ENCODE measurements at regions not wholly inside any gene's neighbourhood (a gene's known extent, or its start where the extent isn't known, plus 50 kb on each side); places are given as distances from the start of the nearest gene placed in this dataset.
"Not testable (repeated sequence)": the region's sequence is repeated elsewhere in the genome, so short reads cannot be mapped to it uniquely, and the experiment has no call there.

GRCh38 chr4:66777097-66777496, 768.2 kb downstream of the CENPC start:
- DNase-seq = no peak
- no peak for TF ChIP-seq POLR2A (IDR thresholded peaks at IDR 0.05)
- TF ChIP-seq EP300 (IDR thresholded peaks at IDR 0.05) = no peak
- TF ChIP-seq CTCF (IDR thresholded peaks at IDR 0.05) = no peak
- TF ChIP-seq POLR2AphosphoS5 (IDR thresholded peaks at IDR 0.05) = no peak

GRCh38 chr4:66769441-66769840, 775.9 kb downstream of the CENPC start:
- 22 to 48% methylated on average over 4 of the region's 4 CpGs for WGBS, 2 donors

More at GRCh38 chr4:66777097-66777496, 768.2 kb downstream of the CENPC start:
- Histone ChIP-seq H3K9me3 (no peaks in the 10 kb centered on the region), H3K4me1 (no peaks in the 10 kb centered on the region), H3K4me3 (no peak overlapping the region), H3K27ac (no peak overlapping the region), H3K27me3 (no peaks in the 10 kb centered on the region), H3K36me3 (no peaks in the 10 kb centered on the region)
- intact Hi-C loops (cut with DNase I) = no loop called here
- WGBS, 2 donors = 21 to 44% methylated on average over 2 of the region's 2 CpGs

GRCh38 chr4:66767442-66767841, 777.9 kb downstream of the CENPC start:
- H3K4me3 ChIP-seq = no peak overlapping the region
- H3K36me3 ChIP-seq = no peaks in the 10 kb centered on the region
- no peak for DNase-seq
- H3K27me3 ChIP-seq = no peaks in the 10 kb centered on the region
- 57 to 71% methylated on average over 1 of the region's 1 CpG for WGBS, 2 donors
- no peak overlapping the region for H3K27ac ChIP-seq
- H3K9me3 ChIP-seq = peaks cover 0 to 3% (median 0%) of the 10 kb centered on the region in 4 donors
- TF ChIP-seq POLR2AphosphoS5 (IDR thresholded peaks at IDR 0.05) = no peak
- no peak for TF ChIP-seq EP300 (IDR thresholded peaks at IDR 0.05)
- TF ChIP-seq POLR2A (IDR thresholded peaks at IDR 0.05) = no peak
- TF ChIP-seq CTCF (IDR thresholded peaks at IDR 0.05) = no peak
- H3K4me1 ChIP-seq = no peaks in the 10 kb centered on the region
- intact Hi-C loops (cut with DNase I) = no loop called here

More at GRCh38 chr4:66769441-66769840, 775.9 kb downstream of the CENPC start:
- no peak for DNase-seq
- Histone ChIP-seq H3K4me1 (no peaks in the 10 kb centered on the region), H3K36me3 (no peaks in the 10 kb centered on the region), H3K9me3 (peaks cover 0 to 3% (median 0%) of the 10 kb centered on the region in 4 donors), H3K4me3 (no peak overlapping the region), H3K27ac (no peak overlapping the region), H3K27me3 (no peaks in the 10 kb centered on the region)
- intact Hi-C loops (cut with DNase I) = no loop called here
- TF ChIP-seq POLR2AphosphoS5 (IDR thresholded peaks at IDR 0.05) = no peak
- no peak for TF ChIP-seq CTCF (IDR thresholded peaks at IDR 0.05)
- no peak for TF ChIP-seq EP300 (IDR thresholded peaks at IDR 0.05)
- no peak for TF ChIP-seq POLR2A (IDR thresholded peaks at IDR 0.05)

- no peaks in the 10 kb centered on the region for H3K27me3 ChIP-seq
- no peak for TF ChIP-seq EP300 (IDR thresholded peaks at IDR 0.05)
- no peak for TF ChIP-seq POLR2AphosphoS5 (IDR thresholded peaks at IDR 0.05)
- TF ChIP-seq POLR2A (IDR thresholded peaks at IDR 0.05) = no peak
- TF ChIP-seq CTCF (IDR thresholded peaks at IDR 0.05) = no peak
- intact Hi-C loops (cut with DNase I) = no loop called here
- no peak for DNase-seq
- no peak overlapping the region for H3K4me3 ChIP-seq
- 88 to 95% methylated on average over 1 of the region's 1 CpG for WGBS, 2 donors
- peaks cover 0 to under 1% (median 0%) of the 10 kb centered on the region in 4 donors for H3K9me3 ChIP-seq
- H3K27ac ChIP-seq = no peak overlapping the region
- no peaks in the 10 kb centered on the region for H3K36me3 ChIP-seq
- H3K4me1 ChIP-seq = no peaks in the 10 kb centered on the region
Measured at GRCh38 chr4:66766557-66766956, 778.7 kb downstream of the CENPC start.

GRCh38 chr4:66750273-66750672, 795.0 kb downstream of the CENPC start:
- no peaks in the 10 kb centered on the region for H3K36me3 ChIP-seq
- H3K4me3 ChIP-seq = no peak overlapping the region
- H3K9me3 ChIP-seq = no peaks in the 10 kb centered on the region
- intact Hi-C loops (cut with DNase I) = no loop called here
- no peaks in the 10 kb centered on the region for H3K4me1 ChIP-seq
- no peak overlapping the region for H3K27ac ChIP-seq
- no peak for DNase-seq
- no peaks in the 10 kb centered on the region for H3K27me3 ChIP-seq
- TF ChIP-seq POLR2AphosphoS5 (IDR thresholded peaks at IDR 0.05) (no peak), POLR2A (IDR thresholded peaks at IDR 0.05) (no peak), CTCF (IDR thresholded peaks at IDR 0.05) (no peak), EP300 (IDR thresholded peaks at IDR 0.05) (no peak)
- 22 to 52% methylated on average over 2 of the region's 2 CpGs for WGBS, 2 donors

GRCh38 chr4:66746918-66747317, 798.4 kb downstream of the CENPC start:
- H3K9me3 ChIP-seq; intact Hi-C loops (cut with DNase I); H3K4me1 ChIP-seq; H3K36me3 ChIP-seq; DNase-seq; H3K27me3 ChIP-seq; H3K4me3 ChIP-seq; H3K27ac ChIP-seq: not testable (repeated sequence)
- 82 to 95% methylated on average over 4 of the region's 4 CpGs for WGBS, 2 donors
